ENCODE measurements at regions not wholly inside any gene's neighbourhood (a gene's known extent, or its start where the extent isn't known, plus 50 kb on each side); places are given as distances from the start of the nearest gene placed in this dataset.

- TF ChIP-seq POLR2AphosphoS5 (IDR thresholded peaks at IDR 0.05; ENCODE audit: low read depth, low read length) = no peak
- no peak for TF ChIP-seq TAF1 (IDR thresholded peaks at IDR 0.05; ENCODE audit: low read depth, low read length)
- TF ChIP-seq POLR2A (IDR thresholded peaks at IDR 0.05; ENCODE audit: low read depth, low read length) = no peak
- no peak for TF ChIP-seq SPI1 (IDR thresholded peaks at IDR 0.05; ENCODE audit: low read depth, low read length)
- no peak for TF ChIP-seq POU2F2 (IDR thresholded peaks at IDR 0.05; ENCODE audit: low read depth, low read length)
- no peak for TF ChIP-seq PAX5 (IDR thresholded peaks at IDR 0.05; ENCODE audit: insufficient read depth, low read length, severe bottlenecking)
Measured at GRCh38 chr2:9154061-9154460, 52.6 kb upstream of the ASAP2 start.
